ENCODE measurements at regions not wholly inside any gene's neighbourhood (a gene's known extent, or its start where the extent isn't known, plus 50 kb on each side); places are given as distances from the start of the nearest gene placed in this dataset.

DNA sequence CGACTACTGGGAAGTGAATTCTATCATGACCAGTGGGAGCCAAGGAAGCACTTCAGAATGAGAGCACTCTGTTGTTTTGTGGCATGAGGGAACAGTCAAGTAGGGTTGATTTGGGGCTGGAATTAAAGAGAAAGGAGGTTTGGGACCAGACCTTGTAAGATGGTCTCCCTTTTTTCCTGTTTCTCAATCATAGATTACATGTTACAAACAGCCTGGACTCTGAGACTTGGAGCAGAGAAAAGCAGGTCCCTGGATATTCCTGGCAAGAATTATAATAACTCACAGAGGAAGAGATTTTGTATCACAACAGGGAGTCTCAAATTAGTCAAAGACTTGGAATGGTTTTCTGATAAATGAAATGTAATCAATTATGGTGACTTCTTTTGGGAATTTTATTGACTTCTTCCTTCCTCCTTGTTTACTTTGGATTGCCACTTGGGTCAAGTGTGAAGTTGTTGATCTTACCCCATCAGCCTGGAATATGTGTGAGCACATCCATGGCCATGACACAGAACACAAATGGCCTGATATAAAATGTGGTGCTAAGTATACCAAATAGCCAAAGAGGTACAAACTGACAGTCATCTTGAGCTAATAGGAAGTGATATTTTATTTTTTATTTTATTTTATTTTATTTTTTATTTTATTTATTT, 131.0 kb upstream of the OSMR start:
- TF ChIP-seq, protein P1, sequence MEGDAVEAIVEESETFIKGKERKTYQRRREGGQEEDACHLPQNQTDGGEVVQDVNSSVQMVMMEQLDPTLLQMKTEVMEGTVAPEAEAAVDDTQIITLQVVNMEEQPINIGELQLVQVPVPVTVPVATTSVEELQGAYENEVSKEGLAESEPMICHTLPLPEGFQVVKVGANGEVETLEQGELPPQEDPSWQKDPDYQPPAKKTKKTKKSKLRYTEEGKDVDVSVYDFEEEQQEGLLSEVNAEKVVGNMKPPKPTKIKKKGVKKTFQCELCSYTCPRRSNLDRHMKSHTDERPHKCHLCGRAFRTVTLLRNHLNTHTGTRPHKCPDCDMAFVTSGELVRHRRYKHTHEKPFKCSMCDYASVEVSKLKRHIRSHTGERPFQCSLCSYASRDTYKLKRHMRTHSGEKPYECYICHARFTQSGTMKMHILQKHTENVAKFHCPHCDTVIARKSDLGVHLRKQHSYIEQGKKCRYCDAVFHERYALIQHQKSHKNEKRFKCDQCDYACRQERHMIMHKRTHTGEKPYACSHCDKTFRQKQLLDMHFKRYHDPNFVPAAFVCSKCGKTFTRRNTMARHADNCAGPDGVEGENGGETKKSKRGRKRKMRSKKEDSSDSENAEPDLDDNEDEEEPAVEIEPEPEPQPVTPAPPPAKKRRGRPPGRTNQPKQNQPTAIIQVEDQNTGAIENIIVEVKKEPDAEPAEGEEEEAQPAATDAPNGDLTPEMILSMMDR (IDR thresholded peaks at IDR 0.05; ENCODE audit: low read depth, low read length, missing control alignments) = no peak
- H3K27ac ChIP-seq = no peak overlapping the region
- in situ Hi-C loops (cut with HindIII; ENCODE audit: low pct_ligation_motif_present, low sequenced_read_pairs) = no loop called here
- H3K36me3 ChIP-seq (replicated peaks) = no peaks in the 10 kb centered on the region
- DNase-seq = no peak
- H3K4me3 ChIP-seq (ENCODE audit: low read depth, low read length) = no peak overlapping the region
- no peaks in the 10 kb centered on the region for H3K27me3 ChIP-seq (replicated peaks)

DNA sequence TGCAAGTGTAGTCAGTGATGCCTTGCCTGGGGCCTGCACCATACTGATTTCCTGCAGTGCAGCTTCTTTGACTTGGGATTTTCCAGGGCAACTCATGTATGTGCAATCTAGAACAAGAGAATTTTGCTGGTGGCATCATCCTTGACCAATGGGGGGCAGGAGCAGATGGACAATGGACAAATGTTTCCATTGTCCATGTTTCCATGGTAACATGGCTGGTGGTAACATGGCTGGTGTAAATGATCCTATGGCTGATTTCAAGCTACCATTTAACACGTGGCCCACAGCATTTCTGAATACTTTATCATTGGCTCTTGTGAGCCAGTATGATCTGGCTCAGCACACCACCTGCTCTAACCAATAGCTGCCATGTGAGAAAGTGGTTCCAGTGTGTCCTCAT, 130.1 kb upstream of the OSMR start:
- TF ChIP-seq, protein P1 (IDR thresholded peaks at IDR 0.05; ENCODE audit: low read depth, low read length, missing control alignments) = no peak
- in situ Hi-C loops (cut with HindIII; ENCODE audit: low pct_ligation_motif_present, low sequenced_read_pairs) = no loop called here

DNA sequence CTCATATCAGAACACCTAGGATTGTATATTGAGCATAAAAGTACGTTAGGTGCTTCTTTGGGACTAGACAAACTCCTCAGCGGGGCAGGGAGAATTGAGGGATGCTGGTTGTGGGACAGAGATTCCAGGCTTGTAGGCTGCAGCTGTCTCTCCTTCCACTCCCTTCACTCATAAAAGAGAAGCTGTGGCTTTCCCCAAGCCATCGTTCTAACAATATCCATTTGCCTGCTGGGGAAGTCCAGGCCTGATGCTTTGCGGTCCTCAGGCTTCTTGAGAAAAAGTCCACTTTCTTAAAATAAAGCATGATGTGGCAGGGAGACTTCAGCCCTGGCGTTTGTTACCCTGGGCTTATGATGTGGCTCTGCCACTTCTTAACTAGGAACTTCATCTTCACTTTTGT, 129.3 kb upstream of the OSMR start:
- H3K4me3 ChIP-seq (ENCODE audit: low read depth, low read length) = no peak overlapping the region
- H3K27ac ChIP-seq = no peak overlapping the region
- in situ Hi-C loops (cut with HindIII; ENCODE audit: low pct_ligation_motif_present, low sequenced_read_pairs) = no loop called here
- no peaks in the 10 kb centered on the region for H3K36me3 ChIP-seq (replicated peaks)
- no peak for DNase-seq
- TF ChIP-seq, protein P1 (IDR thresholded peaks at IDR 0.05; ENCODE audit: low read depth, low read length, missing control alignments) = no peak
- no peaks in the 10 kb centered on the region for H3K27me3 ChIP-seq (replicated peaks)

More for the DNA sequence above, 130.1 kb upstream of the OSMR start:
- H3K27ac ChIP-seq = no peak overlapping the region
- DNase-seq = no peak
- H3K4me3 ChIP-seq (ENCODE audit: low read depth, low read length) = no peak overlapping the region
- no peaks in the 10 kb centered on the region for H3K36me3 ChIP-seq (replicated peaks)
- H3K27me3 ChIP-seq (replicated peaks) = no peaks in the 10 kb centered on the region

DNA sequence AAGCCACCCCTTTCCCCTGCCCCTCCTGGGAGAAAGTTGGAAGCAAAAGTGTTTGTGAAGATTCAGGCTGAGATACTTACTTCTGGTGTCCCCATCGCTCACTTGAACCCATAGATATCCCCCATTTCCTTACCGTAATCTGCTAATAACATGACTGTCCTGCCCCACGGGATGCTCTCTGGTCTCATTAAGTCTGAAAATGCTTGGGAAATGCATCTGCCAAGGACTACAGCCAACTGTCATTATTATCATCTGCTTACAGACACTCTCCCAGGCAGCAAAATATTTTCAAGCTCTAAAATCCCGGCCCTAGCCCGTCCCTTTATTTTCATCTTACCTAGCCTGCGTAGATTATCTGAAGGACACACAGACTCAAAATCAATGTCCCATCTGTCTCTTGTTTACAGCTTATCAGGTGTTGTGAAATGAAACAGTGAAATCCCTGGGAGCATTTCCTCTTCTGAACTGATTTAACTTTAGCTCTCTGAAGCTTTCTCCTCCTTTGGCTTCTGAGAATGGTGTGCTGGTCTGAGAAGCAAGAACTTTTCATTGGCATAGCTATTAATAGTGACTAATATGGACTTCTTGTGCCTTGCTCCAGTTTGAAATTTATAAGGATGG, 126.9 kb upstream of the OSMR start:
- DNase-seq = no peak
- H3K27ac ChIP-seq = no peak overlapping the region
- no peaks in the 10 kb centered on the region for H3K36me3 ChIP-seq (replicated peaks)
- TF ChIP-seq, protein P1 (IDR thresholded peaks at IDR 0.05; ENCODE audit: low read depth, low read length, missing control alignments) = no peak
- in situ Hi-C loops (cut with HindIII; ENCODE audit: low pct_ligation_motif_present, low sequenced_read_pairs) = no loop called here
- H3K27me3 ChIP-seq (replicated peaks) = no peaks in the 10 kb centered on the region
- no peak overlapping the region for H3K4me3 ChIP-seq (ENCODE audit: low read depth, low read length)

DNA sequence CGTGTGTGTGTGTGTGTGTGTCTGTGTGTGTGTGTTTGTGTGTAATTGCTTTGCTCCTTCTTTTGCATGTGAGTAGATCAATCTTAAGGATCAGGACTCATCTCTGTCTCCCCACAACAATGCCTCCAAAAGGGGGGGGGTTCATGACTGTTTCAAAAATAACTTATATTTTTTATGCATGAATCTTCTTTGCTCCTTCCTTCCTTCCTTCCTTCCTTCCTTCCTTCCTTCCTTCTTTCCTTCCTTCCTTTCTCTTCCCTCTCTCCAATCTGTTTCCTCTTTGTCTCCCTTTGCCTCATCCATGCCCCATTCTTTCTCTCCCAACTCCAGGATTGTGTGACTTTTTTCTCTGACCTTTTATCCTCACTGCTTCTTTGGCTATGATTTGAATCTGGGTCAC, 126.4 kb upstream of the OSMR start:
- TF ChIP-seq, protein P1 (IDR thresholded peaks at IDR 0.05; ENCODE audit: low read depth, low read length, missing control alignments) = no peak

More for the DNA sequence above, 126.4 kb upstream of the OSMR start:
- no peak for DNase-seq
- H3K27me3 ChIP-seq (replicated peaks) = no peaks in the 10 kb centered on the region
- H3K27ac ChIP-seq = no peak overlapping the region
- in situ Hi-C loops (cut with HindIII; ENCODE audit: low pct_ligation_motif_present, low sequenced_read_pairs) = no loop called here
- H3K36me3 ChIP-seq (replicated peaks) = no peaks in the 10 kb centered on the region
- H3K4me3 ChIP-seq (ENCODE audit: low read depth, low read length) = no peak overlapping the region

Data from brain microvascular endothelial cell (primary cell).